H1 (cell line): ENCODE measurements at regions not wholly inside any gene's neighbourhood (a gene's known extent, or its start where the extent isn't known, plus 50 kb on each side); places are given as distances from the start of the nearest gene placed in this dataset.

Experiments used
- ATF2 ChIP-seq: IDR thresholded peaks from 2 replicates; pipeline ENCODE4 v1.6.1; 2012; ENCODE audit warnings: low read length, inconsistent platforms
- CBX8 ChIP-seq: fragments of 300-800, 300-1000 bp; sonication (generic); IDR thresholded peaks from 2 replicates; pipeline ENCODE4 v1.7.1; 2016; ENCODE audit warnings: low read depth, low read length, borderline replicate concordance
- GTF2F1 ChIP-seq: IDR thresholded peaks from 2 replicates; pipeline ENCODE4 v1.6.1; 2012; ENCODE audit warnings: low read depth, low read length, improper control_type of control experiment, borderline replicate concordance
- RAD21 ChIP-seq, 2 experiments: IDR thresholded peaks in 1 of 2; conservative IDR thresholded peaks in 1 of 2; 2 replicates each; pipeline ENCODE4 v1.6.1; 2011; ENCODE audit warnings: low read depth in 2 of 2, low read length in 2 of 2, improper control_type of control experiment in 1 of 2, inconsistent platforms in 1 of 2, mild to moderate bottlenecking in 1 of 2, moderate library complexity in 1 of 2
- TAF7 ChIP-seq: optimal IDR thresholded peaks from 2 replicates; pipeline ENCODE3; 2011; ENCODE audit warnings: low read depth, mild to moderate bottlenecking, inconsistent platforms, low read length, moderate library complexity, borderline replicate concordance

- TF ChIP-seq ATF2 (no peak), TAF7 (no peak), CBX8 (no peak), GTF2F1 (no peak), RAD21 (IDR thresholded peaks at IDR 0.05 in 1 of 2, conservative IDR thresholded peaks at IDR 0.05 in 1 of 2; ENCODE audit: low read depth in 2 of 2, low read length in 2 of 2) (no peak)
Measured at GRCh38 chr9:2341956-2342355, 279.6 kb upstream of the VLDLR start (continued).
